CD4-positive, alpha-beta T cell treated with Interferon alpha-2 for 1 hour (primary cell): ENCODE measurements at regions not wholly inside any gene's neighbourhood (a gene's known extent, or its start where the extent isn't known, plus 50 kb on each side); places are given as distances from the start of the nearest gene placed in this dataset.

Source experiments
- DNase-seq, 2 donors: peaks; one replicate each; pipeline ENCODE4 v3.0.0-alpha.2; 2020 to 2022

GRCh38 chr13:33763021-33763420 is 54.9 kb upstream of the RFC3 start:
- DNase-seq, result no peak

GRCh38 chr13:33764716-33765115 is 53.2 kb upstream of the RFC3 start:
- DNase-seq, result no peak

GRCh38 chr13:33766329-33767123 is 51.4 kb upstream of the RFC3 start:
- DNase-seq, result no peak

- DNase-seq, result no peak
Observed at GRCh38 chr13:33767140-33767539, 50.8 kb upstream of the RFC3 start.
